Kidney glomerular epithelial cell (primary cell): ENCODE measurements at regions not wholly inside any gene's neighbourhood (a gene's known extent, or its start where the extent isn't known, plus 50 kb on each side); places are given as distances from the start of the nearest gene placed in this dataset.

Experiments
- DNase-seq: peaks from one replicate; lab custom pipeline; 2025; lab: John Stamatoyannopoulos, UW

GRCh38 chr1:104830534-104830933 is 1080.8 kb downstream of the AMY1C start:
- no peak for DNase-seq

- DNase-seq = no peak
Observed at GRCh38 chr1:104852151-104852550, 1102.5 kb downstream of the AMY1C start.

- no peak for DNase-seq
Observed at GRCh38 chr1:104853276-104853675, 1103.6 kb downstream of the AMY1C start.

- DNase-seq = no peak
Observed at GRCh38 chr1:104854529-104854928, 1104.8 kb downstream of the AMY1C start.

GRCh38 chr1:104855550-104855949 is 1105.9 kb downstream of the AMY1C start:
- DNase-seq = no peak

- DNase-seq = no peak
Observed at GRCh38 chr1:104856091-104856490, 1106.4 kb downstream of the AMY1C start.

- no peak for DNase-seq
Observed at GRCh38 chr1:104856518-104856917, 1106.8 kb downstream of the AMY1C start.

- DNase-seq = no peak
Observed at GRCh38 chr1:104868794-104869193, 1119.1 kb downstream of the AMY1C start.

- no peak for DNase-seq
Observed at GRCh38 chr1:104874044-104874443, 1124.3 kb downstream of the AMY1C start.

GRCh38 chr1:104878203-104878909 is 1128.7 kb downstream of the AMY1C start:
- DNase-seq = no peak

- DNase-seq = no peak
Observed at GRCh38 chr1:104884939-104885338, 1135.2 kb downstream of the AMY1C start.

- no peak for DNase-seq
Observed at GRCh38 chr1:104905322-104905721, 1155.6 kb downstream of the AMY1C start.

GRCh38 chr1:104906141-104906540 is 1156.4 kb downstream of the AMY1C start:
- no peak for DNase-seq

GRCh38 chr1:104919188-104919587 is 1169.5 kb downstream of the AMY1C start:
- no peak for DNase-seq

GRCh38 chr1:104921525-104921924 is 1171.8 kb downstream of the AMY1C start:
- no peak for DNase-seq

- no peak for DNase-seq
Observed at GRCh38 chr1:104923075-104923474, 1173.4 kb downstream of the AMY1C start.

- DNase-seq = no peak
Observed at GRCh38 chr1:104929280-104929679, 1179.6 kb downstream of the AMY1C start.

GRCh38 chr1:104932030-104932915 is 1182.6 kb downstream of the AMY1C start:
- DNase-seq = no peak

GRCh38 chr1:104932949-104933679 is 1183.4 kb downstream of the AMY1C start:
- DNase-seq = no peak

GRCh38 chr1:104933846-104934245 is 1184.1 kb downstream of the AMY1C start:
- DNase-seq = no peak

GRCh38 chr1:104945406-104945805 is 1195.7 kb downstream of the AMY1C start:
- no peak for DNase-seq

GRCh38 chr1:104946558-104947210 is 1197.0 kb downstream of the AMY1C start:
- DNase-seq = no peak
